ENCODE measurements at regions not wholly inside any gene's neighbourhood (a gene's known extent, or its start where the extent isn't known, plus 50 kb on each side); places are given as distances from the start of the nearest gene placed in this dataset.

DNA sequence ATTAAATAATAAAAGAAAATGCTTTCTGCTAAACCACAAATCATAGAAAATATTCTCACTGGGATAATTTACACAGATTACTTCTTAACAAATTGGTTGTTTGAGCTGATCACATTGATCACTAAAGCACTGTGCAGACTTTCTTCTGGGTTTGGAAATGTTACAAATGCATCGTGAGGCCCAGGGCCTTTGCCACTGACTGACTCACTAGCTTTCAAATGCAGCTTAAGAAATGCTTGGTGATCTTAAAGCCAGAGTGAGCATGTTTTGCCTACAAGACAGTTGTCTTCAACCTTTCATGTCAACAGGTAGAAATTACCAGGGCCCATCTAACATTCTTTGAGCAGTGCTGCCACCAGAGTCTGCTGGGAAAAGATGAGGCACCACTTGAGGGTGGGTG, 252.3 kb upstream of the ADRA1B start:
- Histone ChIP-seq H3K27ac (ENCODE audit: low read depth in 1 of 2, low read length in 2 of 2) (no peak overlapping the region), H3K4me1 (ENCODE audit: control insufficient read depth in 4 of 4, insufficient read depth in 4 of 4, low read length in 3 of 4) (no peaks in the 10 kb centered on the region), H3K9ac (ENCODE audit: low read depth in 1 of 2, low read length in 2 of 2) (no peak overlapping the region), H3K27me3 (ENCODE audit: control insufficient read depth in 4 of 4, insufficient read depth in 4 of 4, low read length in 3 of 4) (no peaks in the 10 kb centered on the region), H3K36me3 (ENCODE audit: control insufficient read depth in 4 of 4, insufficient read depth in 3 of 4, low read depth in 1 of 4, low read length in 3 of 4) (no peaks in the 10 kb centered on the region), H3K9me3 (ENCODE audit: control insufficient read depth in 4 of 4, low read length in 3 of 4) (no peaks in the 10 kb centered on the region), H3K4me3 (ENCODE audit: low read depth in 1 of 3, low read length in 3 of 3) (no peak overlapping the region)
- no peak for DNase-seq (ENCODE audit: low spot score)
- TF ChIP-seq, protein P1, sequence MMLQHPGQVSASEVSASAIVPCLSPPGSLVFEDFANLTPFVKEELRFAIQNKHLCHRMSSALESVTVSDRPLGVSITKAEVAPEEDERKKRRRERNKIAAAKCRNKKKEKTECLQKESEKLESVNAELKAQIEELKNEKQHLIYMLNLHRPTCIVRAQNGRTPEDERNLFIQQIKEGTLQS (IDR thresholded peaks at IDR 0.05): no peak
- TF ChIP-seq, protein P2, sequence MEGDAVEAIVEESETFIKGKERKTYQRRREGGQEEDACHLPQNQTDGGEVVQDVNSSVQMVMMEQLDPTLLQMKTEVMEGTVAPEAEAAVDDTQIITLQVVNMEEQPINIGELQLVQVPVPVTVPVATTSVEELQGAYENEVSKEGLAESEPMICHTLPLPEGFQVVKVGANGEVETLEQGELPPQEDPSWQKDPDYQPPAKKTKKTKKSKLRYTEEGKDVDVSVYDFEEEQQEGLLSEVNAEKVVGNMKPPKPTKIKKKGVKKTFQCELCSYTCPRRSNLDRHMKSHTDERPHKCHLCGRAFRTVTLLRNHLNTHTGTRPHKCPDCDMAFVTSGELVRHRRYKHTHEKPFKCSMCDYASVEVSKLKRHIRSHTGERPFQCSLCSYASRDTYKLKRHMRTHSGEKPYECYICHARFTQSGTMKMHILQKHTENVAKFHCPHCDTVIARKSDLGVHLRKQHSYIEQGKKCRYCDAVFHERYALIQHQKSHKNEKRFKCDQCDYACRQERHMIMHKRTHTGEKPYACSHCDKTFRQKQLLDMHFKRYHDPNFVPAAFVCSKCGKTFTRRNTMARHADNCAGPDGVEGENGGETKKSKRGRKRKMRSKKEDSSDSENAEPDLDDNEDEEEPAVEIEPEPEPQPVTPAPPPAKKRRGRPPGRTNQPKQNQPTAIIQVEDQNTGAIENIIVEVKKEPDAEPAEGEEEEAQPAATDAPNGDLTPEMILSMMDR (IDR thresholded peaks at IDR 0.05; ENCODE audit: low read depth, low read length, missing input control): no peak
- TF ChIP-seq FOXA2 (IDR thresholded peaks at IDR 0.05): no peak
- no peak for TF ChIP-seq FOXA1 (IDR thresholded peaks at IDR 0.05)
- TF ChIP-seq, protein P3, sequence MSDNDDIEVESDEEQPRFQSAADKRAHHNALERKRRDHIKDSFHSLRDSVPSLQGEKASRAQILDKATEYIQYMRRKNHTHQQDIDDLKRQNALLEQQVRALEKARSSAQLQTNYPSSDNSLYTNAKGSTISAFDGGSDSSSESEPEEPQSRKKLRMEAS (IDR thresholded peaks at IDR 0.05): no peak
- 88% methylated on average over 1 of the region's 1 CpG for WGBS

DNA sequence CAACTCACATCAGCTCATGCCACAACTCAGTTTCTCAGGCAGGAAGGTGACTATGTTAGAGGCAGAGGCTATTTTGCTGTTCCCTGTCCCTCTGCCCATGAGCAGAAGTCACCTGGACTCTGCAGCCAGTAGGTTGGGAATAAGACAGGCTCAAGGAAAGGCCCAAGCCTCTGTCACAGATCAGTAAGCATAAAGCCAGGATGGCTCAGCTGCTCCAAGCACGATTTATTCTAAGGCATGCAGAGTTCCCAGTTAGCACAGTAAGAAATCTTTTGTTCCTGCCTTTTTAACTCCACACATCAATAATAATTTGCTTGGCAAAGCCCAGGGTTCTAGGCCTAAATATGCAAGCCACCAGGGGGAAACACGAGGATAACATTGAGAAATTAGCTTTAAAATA, 249.0 kb upstream of the ADRA1B start:
- no peaks in the 10 kb centered on the region for H3K9me3 ChIP-seq (ENCODE audit: control insufficient read depth in 4 of 4, low read length in 3 of 4)
- no peak overlapping the region for H3K27ac ChIP-seq (ENCODE audit: low read depth in 1 of 2, low read length in 2 of 2)
- 57% methylated on average over 2 of the region's 2 CpGs for WGBS
- H3K36me3 ChIP-seq (ENCODE audit: control insufficient read depth in 4 of 4, insufficient read depth in 3 of 4, low read depth in 1 of 4, low read length in 3 of 4): no peaks in the 10 kb centered on the region
- TF ChIP-seq, protein P1 (IDR thresholded peaks at IDR 0.05): no peak
- TF ChIP-seq, protein P4, sequence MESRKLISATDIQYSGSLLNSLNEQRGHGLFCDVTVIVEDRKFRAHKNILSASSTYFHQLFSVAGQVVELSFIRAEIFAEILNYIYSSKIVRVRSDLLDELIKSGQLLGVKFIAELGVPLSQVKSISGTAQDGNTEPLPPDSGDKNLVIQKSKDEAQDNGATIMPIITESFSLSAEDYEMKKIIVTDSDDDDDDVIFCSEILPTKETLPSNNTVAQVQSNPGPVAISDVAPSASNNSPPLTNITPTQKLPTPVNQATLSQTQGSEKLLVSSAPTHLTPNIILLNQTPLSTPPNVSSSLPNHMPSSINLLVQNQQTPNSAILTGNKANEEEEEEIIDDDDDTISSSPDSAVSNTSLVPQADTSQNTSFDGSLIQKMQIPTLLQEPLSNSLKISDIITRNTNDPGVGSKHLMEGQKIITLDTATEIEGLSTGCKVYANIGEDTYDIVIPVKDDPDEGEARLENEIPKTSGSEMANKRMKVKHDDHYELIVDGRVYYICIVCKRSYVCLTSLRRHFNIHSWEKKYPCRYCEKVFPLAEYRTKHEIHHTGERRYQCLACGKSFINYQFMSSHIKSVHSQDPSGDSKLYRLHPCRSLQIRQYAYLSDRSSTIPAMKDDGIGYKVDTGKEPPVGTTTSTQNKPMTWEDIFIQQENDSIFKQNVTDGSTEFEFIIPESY (IDR thresholded peaks at IDR 0.05): no peak
- TF ChIP-seq SP1 (IDR thresholded peaks at IDR 0.05) (no peak), RXRA (IDR thresholded peaks at IDR 0.05) (no peak), TAF1 (conservative IDR thresholded peaks at IDR 0.05) (no peak), EGR1 (IDR thresholded peaks at IDR 0.05; ENCODE audit: low read depth in 2 of 2) (no peak), JUND (IDR thresholded peaks at IDR 0.05) (no peak), FOXA1 (IDR thresholded peaks at IDR 0.05) (no peak), HNF4G (IDR thresholded peaks at IDR 0.05) (no peak), YY1 (IDR thresholded peaks at IDR 0.05) (no peak), HNF4A (conservative IDR thresholded peaks at IDR 0.05) (no peak), NR2F2 (IDR thresholded peaks at IDR 0.05) (no peak), RAD21 (IDR thresholded peaks at IDR 0.05) (no peak), FOXA2 (IDR thresholded peaks at IDR 0.05) (no peak), GABPA (IDR thresholded peaks at IDR 0.05 in 1 of 2, conservative IDR thresholded peaks at IDR 0.05 in 1 of 2) (no peak)
- TF ChIP-seq, protein P5, sequence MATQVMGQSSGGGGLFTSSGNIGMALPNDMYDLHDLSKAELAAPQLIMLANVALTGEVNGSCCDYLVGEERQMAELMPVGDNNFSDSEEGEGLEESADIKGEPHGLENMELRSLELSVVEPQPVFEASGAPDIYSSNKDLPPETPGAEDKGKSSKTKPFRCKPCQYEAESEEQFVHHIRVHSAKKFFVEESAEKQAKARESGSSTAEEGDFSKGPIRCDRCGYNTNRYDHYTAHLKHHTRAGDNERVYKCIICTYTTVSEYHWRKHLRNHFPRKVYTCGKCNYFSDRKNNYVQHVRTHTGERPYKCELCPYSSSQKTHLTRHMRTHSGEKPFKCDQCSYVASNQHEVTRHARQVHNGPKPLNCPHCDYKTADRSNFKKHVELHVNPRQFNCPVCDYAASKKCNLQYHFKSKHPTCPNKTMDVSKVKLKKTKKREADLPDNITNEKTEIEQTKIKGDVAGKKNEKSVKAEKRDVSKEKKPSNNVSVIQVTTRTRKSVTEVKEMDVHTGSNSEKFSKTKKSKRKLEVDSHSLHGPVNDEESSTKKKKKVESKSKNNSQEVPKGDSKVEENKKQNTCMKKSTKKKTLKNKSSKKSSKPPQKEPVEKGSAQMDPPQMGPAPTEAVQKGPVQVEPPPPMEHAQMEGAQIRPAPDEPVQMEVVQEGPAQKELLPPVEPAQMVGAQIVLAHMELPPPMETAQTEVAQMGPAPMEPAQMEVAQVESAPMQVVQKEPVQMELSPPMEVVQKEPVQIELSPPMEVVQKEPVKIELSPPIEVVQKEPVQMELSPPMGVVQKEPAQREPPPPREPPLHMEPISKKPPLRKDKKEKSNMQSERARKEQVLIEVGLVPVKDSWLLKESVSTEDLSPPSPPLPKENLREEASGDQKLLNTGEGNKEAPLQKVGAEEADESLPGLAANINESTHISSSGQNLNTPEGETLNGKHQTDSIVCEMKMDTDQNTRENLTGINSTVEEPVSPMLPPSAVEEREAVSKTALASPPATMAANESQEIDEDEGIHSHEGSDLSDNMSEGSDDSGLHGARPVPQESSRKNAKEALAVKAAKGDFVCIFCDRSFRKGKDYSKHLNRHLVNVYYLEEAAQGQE (IDR thresholded peaks at IDR 0.05): no peak
- TF ChIP-seq, protein P3 (IDR thresholded peaks at IDR 0.05): no peak
- TF ChIP-seq, protein P2 (IDR thresholded peaks at IDR 0.05; ENCODE audit: low read depth, low read length, missing input control): no peak
- no peak overlapping the region for H3K9ac ChIP-seq (ENCODE audit: low read depth in 1 of 2, low read length in 2 of 2)
- no peak overlapping the region for H3K4me3 ChIP-seq (ENCODE audit: low read depth in 1 of 3, low read length in 3 of 3)
- H3K27me3 ChIP-seq (ENCODE audit: control insufficient read depth in 4 of 4, insufficient read depth in 4 of 4, low read length in 3 of 4): no peaks in the 10 kb centered on the region
- no peaks in the 10 kb centered on the region for H3K4me1 ChIP-seq (ENCODE audit: control insufficient read depth in 4 of 4, insufficient read depth in 4 of 4, low read length in 3 of 4)
- DNase-seq (ENCODE audit: low spot score): no peak
